GM21576 (cell line): ENCODE measurements at regions not wholly inside any gene's neighbourhood (a gene's known extent, or its start where the extent isn't known, plus 50 kb on each side); places are given as distances from the start of the nearest gene placed in this dataset.
"Not testable (repeated sequence)": the region's sequence is repeated elsewhere in the genome, so short reads cannot be mapped to it uniquely, and the experiment has no call there.

Experiments
- ATAC-seq: cut with Tn5 transposase; IDR thresholded peaks from one replicate; pipeline ENCODE4 v1.9.1; 2021; ENCODE audit warnings: mild to moderate bottlenecking, moderate library complexity; ENCODE audit not compliant: unreplicated experiment

GRCh38 chr6:26232306-26232939 is 132.6 kb upstream of the BTN3A2 start:
- ATAC-seq, result no peak

GRCh38 chr6:26232940-26233648 is 131.9 kb upstream of the BTN3A2 start:
- ATAC-seq, result peak; percentile 2

- ATAC-seq, result peak; percentile 44
These were observed 131.2 kb upstream of the BTN3A2 start for GRCh38 chr6:26233649-26234420.

GRCh38 chr6:26234421-26235301 is 130.3 kb upstream of the BTN3A2 start:
- ATAC-seq, result peak; percentile 52

- no peak for ATAC-seq
These were observed 129.7 kb upstream of the BTN3A2 start for GRCh38 chr6:26235302-26235670.

GRCh38 chr6:26239415-26239814 is 125.6 kb upstream of the BTN3A2 start:
- ATAC-seq, result not testable (repeated sequence)

- ATAC-seq, result peak; percentile 55
These were observed 124.6 kb upstream of the BTN3A2 start for GRCh38 chr6:26240157-26241032.

GRCh38 chr6:26241033-26241895 is 123.7 kb upstream of the BTN3A2 start:
- ATAC-seq, result peak; percentile 20

GRCh38 chr6:26243132-26243531 is 121.9 kb upstream of the BTN3A2 start:
- no peak for ATAC-seq

GRCh38 chr6:26243752-26244151 is 121.2 kb upstream of the BTN3A2 start:
- no peak for ATAC-seq

GRCh38 chr6:26246058-26246457 is 118.9 kb upstream of the BTN3A2 start:
- ATAC-seq, result no peak

- no peak for ATAC-seq
These were observed 118.4 kb upstream of the BTN3A2 start for GRCh38 chr6:26246553-26246952.

- ATAC-seq, result peak; percentile 9
These were observed 115.4 kb upstream of the BTN3A2 start for GRCh38 chr6:26249707-26249956.

- peak; percentile 31 for ATAC-seq
These were observed 114.9 kb upstream of the BTN3A2 start for GRCh38 chr6:26249957-26250697.

- ATAC-seq, result no peak
These were observed 114.3 kb upstream of the BTN3A2 start for GRCh38 chr6:26250698-26251044.

GRCh38 chr6:26251354-26252076 is 113.5 kb upstream of the BTN3A2 start:
- ATAC-seq, result peak; percentile 51

GRCh38 chr6:26252077-26252472 is 112.9 kb upstream of the BTN3A2 start:
- ATAC-seq, result no peak

GRCh38 chr6:26254724-26255123 is 110.3 kb upstream of the BTN3A2 start:
- no peak for ATAC-seq
